Neuron (in vitro differentiated cells): ENCODE measurements at regions not wholly inside any gene's neighbourhood (a gene's known extent, or its start where the extent isn't known, plus 50 kb on each side); places are given as distances from the start of the nearest gene placed in this dataset.
"Not testable (repeated sequence)": the region's sequence is repeated elsewhere in the genome, so short reads cannot be mapped to it uniquely, and the experiment has no call there.

ENCODE experiments used
- H2AFZ ChIP-seq: one replicate; pipeline ENCODE4 v1.6.1; 2013; ENCODE audit warnings: low read depth, mild to moderate bottlenecking, inconsistent platforms, low read length, moderate library complexity
- H3K27me3 ChIP-seq: one replicate; pipeline ENCODE4 v1.6.1; 2013; ENCODE audit warnings: low read length; ENCODE audit not compliant: insufficient read depth
- H3K36me3 ChIP-seq: one replicate; pipeline ENCODE4 v1.6.1; 2013; ENCODE audit warnings: low read length; ENCODE audit not compliant: insufficient read depth
- H3K4me1 ChIP-seq: one replicate; pipeline ENCODE4 v1.6.1; 2013; ENCODE audit warnings: low read length; ENCODE audit not compliant: insufficient read depth
- H3K4me3 ChIP-seq: 2 replicates; pipeline ENCODE4 v1.5.1; 2013; ENCODE audit warnings: mild to moderate bottlenecking, low read length, moderate library complexity
- H3K9me3 ChIP-seq: one replicate; pipeline ENCODE4 v1.6.1; 2013; ENCODE audit warnings: low read length

DNA sequence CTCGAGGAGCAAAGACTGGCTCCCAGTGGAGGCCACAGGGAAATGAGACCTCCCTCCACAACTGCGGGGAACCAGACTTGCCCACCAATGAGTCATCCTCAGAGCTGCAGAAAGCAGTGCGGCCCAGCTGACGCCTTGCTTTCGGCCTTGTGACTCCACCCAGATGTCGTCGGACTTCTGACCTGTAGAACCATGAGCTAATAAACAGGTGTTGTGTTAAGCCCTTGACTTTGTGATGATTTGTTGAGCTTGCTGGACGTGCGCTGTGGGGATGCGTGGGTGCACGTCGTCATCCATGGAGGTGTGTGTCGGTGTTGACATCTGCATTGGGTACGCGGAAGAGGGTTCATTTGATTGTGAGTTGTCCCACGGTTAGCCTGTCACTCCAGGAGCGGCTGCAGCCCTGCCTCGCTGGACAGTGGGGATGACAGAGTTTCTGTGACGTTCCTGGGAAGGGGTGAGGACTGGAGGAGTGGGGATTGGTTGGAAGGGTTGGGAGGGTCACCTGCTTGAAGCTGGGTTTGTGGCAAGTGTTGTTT lies 154.1 kb downstream of the SH3BP4 start:
- H3K9me3 ChIP-seq, result no peaks in the 10 kb centered on the region
- H3K27me3 ChIP-seq, result no peaks in the 10 kb centered on the region
- no peak overlapping the region for H3K4me3 ChIP-seq
- no peaks in the 10 kb centered on the region for H3K36me3 ChIP-seq
- peaks cover 8% of the 10 kb centered on the region for H3K4me1 ChIP-seq
- no peak overlapping the region for H2AFZ ChIP-seq

DNA sequence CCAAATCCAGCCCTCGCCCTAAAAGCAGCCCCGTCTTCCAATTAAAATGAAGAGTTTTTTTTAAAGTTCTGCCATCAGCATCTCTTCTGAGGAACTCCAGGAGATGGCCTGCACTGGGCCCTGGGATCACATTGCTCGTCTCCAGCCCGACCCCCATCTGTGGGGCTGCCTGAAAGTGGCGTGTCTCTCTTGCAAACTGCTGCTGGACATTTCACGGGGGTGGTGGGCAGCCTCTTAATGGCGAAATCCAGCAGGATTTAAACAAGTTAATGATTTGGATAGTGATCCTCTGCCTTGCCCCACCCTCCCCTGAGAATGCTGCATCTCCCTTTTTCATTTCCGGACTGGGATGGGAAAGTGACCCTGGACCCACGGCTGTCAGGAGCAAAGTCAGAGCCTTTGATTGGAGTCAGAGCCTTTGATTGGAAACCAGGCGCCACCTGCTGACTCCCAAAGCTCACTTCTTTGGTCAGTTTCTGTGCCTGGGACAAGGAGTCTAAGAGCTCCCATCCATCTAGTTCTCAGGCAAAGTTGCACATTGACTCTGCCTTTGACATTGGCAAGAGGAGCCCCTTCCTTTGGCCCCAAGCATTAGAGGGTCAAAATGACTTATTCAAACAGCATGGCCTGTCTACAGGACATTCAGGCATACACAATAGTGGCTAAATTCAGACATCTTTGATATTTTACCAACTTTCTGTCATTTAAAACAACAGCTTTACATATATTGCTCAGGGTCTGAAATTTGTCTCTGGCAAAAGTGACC lies 155.2 kb downstream of the SH3BP4 start:
- Histone ChIP-seq H3K27me3 (no peaks in the 10 kb centered on the region), H2AFZ (no peak overlapping the region), H3K4me1 (peaks cover 8% of the 10 kb centered on the region), H3K4me3 (no peak overlapping the region), H3K36me3 (no peaks in the 10 kb centered on the region), H3K9me3 (no peaks in the 10 kb centered on the region)

DNA sequence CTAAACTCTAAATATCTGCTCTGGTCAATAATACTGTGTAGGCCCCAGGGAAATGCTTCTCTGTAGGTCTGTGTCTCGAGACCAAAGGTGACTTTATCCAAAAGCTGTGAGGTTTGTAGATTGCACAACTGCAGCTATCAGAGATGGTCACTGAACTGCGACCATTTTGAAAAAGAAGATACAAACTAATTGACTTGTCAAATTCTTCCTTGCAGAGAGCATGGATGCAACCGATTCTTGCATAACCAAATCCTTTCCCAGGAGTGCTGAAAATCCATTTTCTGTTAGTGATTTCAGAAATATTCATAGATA lies 155.8 kb downstream of the SH3BP4 start:
- peaks cover 8% of the 10 kb centered on the region for H3K4me1 ChIP-seq
- H3K36me3 ChIP-seq, result no peaks in the 10 kb centered on the region
- no peaks in the 10 kb centered on the region for H3K9me3 ChIP-seq
- no peak overlapping the region for H3K4me3 ChIP-seq
- H3K27me3 ChIP-seq, result no peaks in the 10 kb centered on the region
- no peak overlapping the region for H2AFZ ChIP-seq

DNA sequence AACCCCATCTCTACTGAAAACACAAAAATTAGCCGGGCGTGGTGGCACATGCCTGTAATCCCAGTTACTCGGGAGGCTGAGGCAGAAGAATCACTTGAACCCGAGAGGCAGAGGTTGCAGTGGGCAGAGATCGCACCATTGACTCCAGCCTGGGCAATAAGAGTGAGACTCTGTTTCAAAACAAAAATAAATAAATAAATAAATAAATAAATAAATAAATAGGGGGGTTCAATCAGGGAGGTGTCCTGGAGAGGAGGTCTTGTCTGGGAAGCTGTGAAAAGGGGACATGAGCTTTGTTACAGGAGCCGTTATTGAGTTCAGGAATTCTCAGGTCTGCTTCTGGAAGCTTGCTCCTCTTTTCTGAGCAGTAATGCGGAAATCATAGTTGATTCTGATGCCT lies 157.7 kb downstream of the SH3BP4 start:
- not testable (repeated sequence) for H3K36me3 ChIP-seq, H3K4me3 ChIP-seq, H3K27me3 ChIP-seq, H3K4me1 ChIP-seq, H3K9me3 ChIP-seq, H2AFZ ChIP-seq

DNA sequence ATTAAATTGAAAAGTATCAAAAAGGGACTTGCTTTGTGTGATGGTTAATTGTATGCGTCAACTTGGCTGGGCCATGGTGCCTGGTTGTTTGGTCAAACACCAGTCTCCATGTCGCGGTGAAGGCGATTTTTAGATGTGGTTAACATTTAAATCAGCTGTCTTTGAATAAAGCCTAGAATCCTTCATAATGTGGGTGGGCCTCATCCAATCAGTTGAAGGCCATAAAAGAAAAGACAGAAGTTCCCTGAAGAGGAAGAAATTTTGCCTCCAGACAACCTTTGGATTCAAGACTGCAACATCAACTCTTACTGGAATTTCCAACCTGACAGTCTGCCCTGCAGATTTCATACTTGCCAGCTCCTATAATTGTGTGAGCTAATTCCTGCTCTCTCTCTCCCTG lies 160.5 kb downstream of the SH3BP4 start:
- Histone ChIP-seq H3K9me3 (no peaks in the 10 kb centered on the region), H3K4me3 (no peak overlapping the region), H2AFZ (no peak overlapping the region), H3K4me1 (peaks cover 9% of the 10 kb centered on the region), H3K27me3 (no peaks in the 10 kb centered on the region), H3K36me3 (no peaks in the 10 kb centered on the region)

DNA sequence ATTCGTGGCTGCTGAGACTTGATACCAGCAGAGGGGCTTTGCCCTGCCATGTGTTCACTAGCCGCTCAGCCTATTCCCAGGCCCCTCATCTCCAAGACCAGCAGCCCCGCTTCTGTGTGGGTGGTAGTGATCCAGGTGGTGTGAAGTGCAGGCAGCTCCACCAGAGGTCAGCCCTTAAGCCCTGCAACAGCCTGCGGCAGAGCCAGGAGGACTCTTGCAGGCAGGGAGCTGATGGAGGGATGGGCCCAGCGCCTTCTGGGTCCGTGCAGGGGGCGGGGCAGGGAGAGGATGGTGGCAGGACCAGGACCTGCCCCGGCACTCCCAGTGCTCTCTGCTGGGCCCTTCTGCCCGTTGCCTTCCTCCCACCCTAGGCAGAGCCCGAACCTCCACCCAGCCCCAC lies 162.0 kb downstream of the SH3BP4 start:
- Histone ChIP-seq H3K36me3 (no peaks in the 10 kb centered on the region), H3K4me3 (no peak overlapping the region), H2AFZ (no peak overlapping the region), H3K27me3 (no peaks in the 10 kb centered on the region), H3K9me3 (no peaks in the 10 kb centered on the region), H3K4me1 (peaks cover 7% of the 10 kb centered on the region)

DNA sequence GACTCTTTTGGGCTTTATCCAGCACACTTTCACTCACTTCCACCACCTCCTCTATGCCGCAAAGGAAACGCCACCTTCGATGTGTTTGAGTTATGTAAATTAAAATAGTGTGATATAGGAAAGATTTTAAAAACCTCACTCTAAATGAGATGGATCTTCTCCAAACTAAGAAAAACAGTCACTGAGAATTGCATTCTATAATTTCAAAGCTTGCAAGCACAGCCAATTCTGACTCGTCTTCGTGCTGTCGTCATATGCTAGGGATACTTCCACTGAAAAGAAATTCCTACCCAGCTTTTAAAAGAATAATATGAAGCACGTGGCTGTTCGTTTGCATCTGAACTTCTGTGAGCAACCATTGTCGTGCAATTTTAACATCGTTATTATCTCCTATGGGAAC lies 162.5 kb downstream of the SH3BP4 start:
- H3K9me3 ChIP-seq, result no peaks in the 10 kb centered on the region
- no peaks in the 10 kb centered on the region for H3K27me3 ChIP-seq
- no peaks in the 10 kb centered on the region for H3K36me3 ChIP-seq
- peaks cover 7% of the 10 kb centered on the region for H3K4me1 ChIP-seq
- no peak overlapping the region for H2AFZ ChIP-seq
- no peak overlapping the region for H3K4me3 ChIP-seq

DNA sequence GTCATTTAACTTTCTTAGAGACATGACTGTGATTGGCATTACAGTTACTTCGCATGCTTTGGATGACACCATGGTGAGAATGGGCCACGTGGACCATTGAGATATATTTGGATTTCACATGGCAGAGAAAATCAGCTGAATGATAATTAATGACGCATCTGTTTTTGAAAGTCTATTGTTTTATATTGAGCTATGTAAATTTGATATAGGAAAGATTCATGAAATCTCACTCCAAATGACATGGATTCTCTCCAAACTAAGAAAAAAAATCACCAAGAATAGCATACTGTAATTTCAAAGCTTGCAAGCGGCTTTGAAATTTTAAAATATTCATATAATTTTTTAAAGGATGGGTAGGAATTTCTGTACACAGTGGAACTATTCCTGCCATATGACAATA lies 163.7 kb downstream of the SH3BP4 start:
- no peaks in the 10 kb centered on the region for H3K9me3 ChIP-seq
- peaks cover 7% of the 10 kb centered on the region for H3K4me1 ChIP-seq
- no peaks in the 10 kb centered on the region for H3K27me3 ChIP-seq
- no peak overlapping the region for H3K4me3 ChIP-seq
- no peak overlapping the region for H2AFZ ChIP-seq
- no peaks in the 10 kb centered on the region for H3K36me3 ChIP-seq

DNA sequence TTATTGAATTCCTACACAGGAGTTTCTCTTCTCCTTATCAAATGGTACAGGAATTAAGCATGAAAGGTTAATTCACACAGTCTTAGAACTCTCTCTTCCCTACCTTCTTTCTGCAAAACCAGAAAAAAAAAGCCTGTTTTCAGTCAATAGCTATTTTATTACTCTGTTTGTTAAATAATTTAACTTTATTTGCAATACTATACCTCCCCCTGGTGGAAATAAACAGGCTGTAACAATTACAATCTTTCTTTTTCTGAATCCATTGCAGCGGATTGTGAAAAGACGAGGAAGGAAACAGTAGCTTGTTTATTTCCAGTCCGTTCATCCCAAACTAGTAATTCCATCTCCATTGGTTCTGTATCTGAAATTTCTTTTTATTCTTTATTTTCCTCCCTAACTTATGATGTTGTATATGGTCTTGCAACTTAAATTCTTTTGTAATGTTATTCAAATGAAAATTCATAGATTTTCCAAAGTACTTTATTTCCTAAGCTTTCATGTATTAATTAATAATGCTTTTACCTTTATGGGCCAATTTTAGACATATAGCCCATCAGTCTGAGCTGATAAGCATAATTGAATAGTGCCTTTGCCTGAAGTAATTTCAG lies 165.2 kb downstream of the SH3BP4 start:
- Histone ChIP-seq H3K4me3 (no peak overlapping the region), H3K9me3 (no peaks in the 10 kb centered on the region), H2AFZ (peak overlapping the region; percentile 14), H3K4me1 (peaks cover 7% of the 10 kb centered on the region), H3K36me3 (no peaks in the 10 kb centered on the region), H3K27me3 (no peaks in the 10 kb centered on the region)

DNA sequence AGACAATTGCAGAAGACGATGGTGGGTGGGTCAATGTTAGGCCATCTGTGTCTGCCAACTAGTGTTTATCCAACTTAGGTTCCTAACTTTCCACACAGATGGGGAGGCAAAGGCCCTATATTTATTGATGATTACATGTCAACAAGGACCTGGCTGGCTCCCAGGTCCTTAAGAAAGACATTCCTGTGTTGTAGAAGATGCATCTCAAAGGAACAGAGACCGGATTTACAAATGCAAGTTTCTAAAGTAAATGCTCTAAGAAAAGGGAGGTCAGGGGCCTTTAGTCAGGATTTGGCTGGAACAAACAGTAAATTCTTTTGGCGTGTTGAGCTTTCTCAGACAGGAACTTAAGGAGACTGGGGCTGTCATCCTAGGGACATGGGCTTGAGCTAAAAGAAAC lies 175.0 kb downstream of the SH3BP4 start:
- no peak overlapping the region for H3K4me3 ChIP-seq
- H3K27me3 ChIP-seq, result no peaks in the 10 kb centered on the region
- H3K36me3 ChIP-seq, result no peaks in the 10 kb centered on the region
- no peaks in the 10 kb centered on the region for H3K9me3 ChIP-seq
- no peaks in the 10 kb centered on the region for H3K4me1 ChIP-seq
- H2AFZ ChIP-seq, result no peak overlapping the region

DNA sequence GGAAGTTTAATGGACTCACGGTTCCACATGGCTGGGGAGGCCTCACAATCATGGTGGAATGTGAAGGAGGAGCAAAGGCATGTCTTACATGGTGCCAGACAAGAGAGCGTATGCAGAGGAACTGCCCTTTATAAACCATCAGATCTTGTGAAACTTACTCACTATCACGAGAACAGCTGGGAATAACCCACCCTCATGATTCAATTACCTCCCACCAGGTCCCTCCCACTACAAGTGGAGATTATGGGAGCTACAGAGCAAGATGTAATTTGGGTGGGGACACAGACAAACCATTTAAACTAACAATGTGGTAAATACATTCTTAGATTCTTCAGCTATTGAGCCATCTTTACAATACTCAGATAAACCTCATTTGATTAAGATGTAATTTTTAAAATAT lies 176.1 kb downstream of the SH3BP4 start:
- no peaks in the 10 kb centered on the region for H3K4me1 ChIP-seq
- H3K9me3 ChIP-seq, result no peaks in the 10 kb centered on the region
- no peaks in the 10 kb centered on the region for H3K36me3 ChIP-seq
- H3K4me3 ChIP-seq, result no peak overlapping the region
- no peak overlapping the region for H2AFZ ChIP-seq
- no peaks in the 10 kb centered on the region for H3K27me3 ChIP-seq

DNA sequence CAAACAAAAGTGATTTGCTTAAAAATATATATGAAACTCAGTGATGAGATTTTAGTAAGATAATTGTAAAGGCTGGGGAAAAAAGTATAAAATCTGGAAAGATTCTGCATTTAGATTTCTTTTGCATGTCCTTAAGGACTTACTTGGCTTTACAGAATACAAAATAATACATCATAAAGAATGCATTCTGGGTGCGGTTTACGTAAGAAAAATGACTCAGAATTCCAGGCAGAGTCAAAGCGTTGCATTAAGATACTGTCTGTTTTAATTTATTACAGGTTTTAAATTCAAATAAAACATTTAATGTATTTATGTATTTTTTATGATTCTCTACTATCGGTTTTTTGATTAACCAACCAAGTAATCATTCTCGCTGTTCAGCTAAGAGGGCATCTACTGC lies 178.0 kb downstream of the SH3BP4 start:
- no peaks in the 10 kb centered on the region for H3K27me3 ChIP-seq
- H2AFZ ChIP-seq, result no peak overlapping the region
- H3K9me3 ChIP-seq, result no peaks in the 10 kb centered on the region

DNA sequence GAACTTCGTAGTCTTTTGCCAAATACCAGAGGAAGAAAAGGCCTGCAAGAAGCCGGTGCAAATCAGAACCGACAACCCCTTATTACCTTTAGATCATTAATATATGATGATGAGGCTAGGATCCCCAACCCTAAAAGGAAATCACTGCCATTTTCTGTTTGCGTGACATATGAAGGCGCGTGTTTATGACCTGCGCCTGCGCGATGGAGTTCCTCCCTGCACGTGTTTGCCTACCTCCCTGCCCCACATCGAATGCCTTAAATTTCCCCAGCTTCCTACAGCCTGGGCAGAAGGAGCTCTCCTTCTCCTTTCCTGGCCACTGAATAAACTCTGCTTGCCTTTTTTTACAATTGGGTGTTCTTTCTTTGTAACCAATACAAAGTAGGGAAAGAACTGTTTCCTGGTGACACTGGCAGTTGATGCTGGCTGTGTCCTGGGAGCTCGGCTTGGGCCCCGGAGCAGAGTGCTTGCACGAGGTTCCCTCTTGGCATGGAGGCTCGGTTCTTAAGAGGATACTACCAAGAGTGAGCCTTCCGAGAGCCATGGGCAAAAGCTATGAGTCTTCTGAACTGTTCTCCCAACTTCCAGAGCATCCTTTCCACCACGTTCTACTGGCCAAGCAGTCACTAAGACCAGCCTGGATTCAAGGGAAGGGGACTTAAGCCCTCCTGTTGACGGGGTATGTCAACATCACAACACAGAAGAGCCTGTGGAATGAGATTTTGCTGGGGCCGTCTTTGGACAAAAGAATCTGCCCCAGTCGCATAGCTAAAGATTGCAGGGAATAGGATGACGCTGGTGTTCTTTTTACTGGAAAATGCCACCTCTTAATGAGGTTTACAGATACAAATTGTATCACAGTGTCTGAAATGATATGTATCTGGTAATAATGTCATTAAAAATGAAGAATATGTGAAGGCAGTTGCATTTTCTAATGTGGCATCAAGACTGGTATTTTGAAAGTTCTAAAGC lies 179.8 kb downstream of the SH3BP4 start:
- H3K27me3 ChIP-seq, result no peaks in the 10 kb centered on the region
- H3K4me3 ChIP-seq, result no peak overlapping the region
- H2AFZ ChIP-seq, result no peak overlapping the region
- no peaks in the 10 kb centered on the region for H3K9me3 ChIP-seq
- peaks cover 4% of the 10 kb centered on the region for H3K4me1 ChIP-seq
- H3K36me3 ChIP-seq, result no peaks in the 10 kb centered on the region

More for the DNA sequence above, 178.0 kb downstream of the SH3BP4 start:
- no peaks in the 10 kb centered on the region for H3K36me3 ChIP-seq
- H3K4me1 ChIP-seq, result peaks cover 4% of the 10 kb centered on the region
- H3K4me3 ChIP-seq, result no peak overlapping the region
